PC-3 (cell line): ENCODE measurements at regions not wholly inside any gene's neighbourhood (a gene's known extent, or its start where the extent isn't known, plus 50 kb on each side); places are given as distances from the start of the nearest gene placed in this dataset.

Source experiments
- ATAC-seq: fragments of 200-7000 bp; cut with Tn5 transposase; 2 replicates; pipeline ENCODE4 v1.9.1; 2020; ENCODE audit warnings: mild to moderate bottlenecking, moderate library complexity
- BruUV-seq: library from RNA; stranded (reverse); fragments of 400-500 nt; replicated peaks from 2 replicates; lab custom pipeline; 2021; lab: Mats Ljungman, UMichigan
- CTCF ChIA-PET: fragments of 300-600 bp; sonication (Branson Sonifier 250); formaldehyde crosslinking; loops from one replicate; lab custom pipeline; 2022; ENCODE audit warnings: antibody characterized with exemption; lab: Charles Lee
- POLR2A ChIA-PET: fragments of 300-600 bp; sonication (Branson Sonifier 250); formaldehyde crosslinking; loops from one replicate; lab custom pipeline; 2022; ENCODE audit warnings: antibody characterized with exemption; ENCODE audit not compliant: unreplicated experiment; lab: Charles Lee
- DNase-seq: peaks from one replicate; pipeline ENCODE4 v3.0.0-alpha.2; 2015
- H2AFZ ChIP-seq: fragments of 300-600 bp; sonication (generic); 2 replicates; pipeline ENCODE4 v1.6.0; 2016; ENCODE audit warnings: antibody characterized with exemption, low read length
- H3F3A ChIP-seq: fragments of 300-600 bp; sonication (generic); one replicate; pipeline ENCODE4 v1.6.0; 2017; ENCODE audit warnings: antibody characterized with exemption, low read length, control low read depth, mild to moderate bottlenecking; ENCODE audit not compliant: unreplicated experiment
- H3K27ac ChIP-seq: fragments of 300-600 bp; sonication (generic); 2 replicates; pipeline ENCODE4 v1.5.1; 2016; ENCODE audit warnings: mild to moderate bottlenecking, low read length
- H3K27me3 ChIP-seq: fragments of 300-600 bp; sonication (generic); 2 replicates; pipeline ENCODE4 v1.6.1; 2016; ENCODE audit warnings: low read length, mixed read lengths
- H3K36me3 ChIP-seq: fragments of 300-600 bp; sonication (generic); 2 replicates; pipeline ENCODE4 v1.6.1; 2016; ENCODE audit warnings: low read depth, mixed run types, low read length, mixed read lengths
- H3K4me1 ChIP-seq: fragments of 300-600 bp; sonication (generic); 2 replicates; pipeline ENCODE4 v1.5.1; 2016; ENCODE audit warnings: low read length; ENCODE audit not compliant: insufficient read depth
- H3K4me2 ChIP-seq: fragments of 300-600 bp; sonication (generic); 2 replicates; pipeline ENCODE4 v1.6.0; 2016; ENCODE audit warnings: low read length
- H3K4me3 ChIP-seq: fragments of 300-600 bp; sonication (generic); 2 replicates; pipeline ENCODE4 v1.5.1; 2016; ENCODE audit warnings: mild to moderate bottlenecking, low read length, mixed read lengths
- H3K79me2 ChIP-seq: fragments of 300-600 bp; sonication (generic); 2 replicates; pipeline ENCODE4 v1.6.1; 2017; ENCODE audit warnings: low read length, mixed read lengths
- H3K9ac ChIP-seq: fragments of 300-600 bp; sonication (generic); 2 replicates; pipeline ENCODE4 v1.6.0; 2016; ENCODE audit warnings: mild to moderate bottlenecking, low read length
- H3K9me2 ChIP-seq: fragments of 300-600 bp; sonication (generic); replicated peaks from 2 replicates; pipeline ENCODE4 v1.6.1; 2016; ENCODE audit warnings: mixed run types, low read length, mixed read lengths
- H3K9me3 ChIP-seq: fragments of 300-600 bp; sonication (generic); 2 replicates; pipeline ENCODE4 v1.6.1; 2016; ENCODE audit warnings: low read length, mixed read lengths
- H4K20me1 ChIP-seq: fragments of 300-600 bp; sonication (generic); 2 replicates; pipeline ENCODE4 v1.6.1; 2016; ENCODE audit warnings: low read length, mixed read lengths
- EZH2 ChIP-seq: fragments of 300-600 bp; sonication (generic); IDR thresholded peaks from one replicate; pipeline ENCODE4 v1.6.1; 2017; ENCODE audit warnings: antibody characterized with exemption, mild to moderate bottlenecking, low read length; ENCODE audit not compliant: unreplicated experiment
- EZH2phosphoT487 ChIP-seq: fragments of 300-600 bp; sonication (generic); IDR thresholded peaks from 2 replicates; pipeline ENCODE4 v1.6.1; 2018; ENCODE audit warnings: mild to moderate bottlenecking, antibody characterized with exemption, low read length, borderline replicate concordance
- intact Hi-C: fragments of 100-400 bp; cut with micrococcal nuclease; formaldehyde crosslinking; loops from 2 replicates; pipeline ENCODE4 v1.9.0; 2023
- TF ChIP-seq, protein P1 (sequence below): fragments of 300-600 bp; sonication (generic); conservative IDR thresholded peaks from 2 replicates; pipeline ENCODE4 v1.5.1; 2017; ENCODE audit warnings: antibody characterized with exemption, low read depth, mild to moderate bottlenecking, low read length

DNA sequence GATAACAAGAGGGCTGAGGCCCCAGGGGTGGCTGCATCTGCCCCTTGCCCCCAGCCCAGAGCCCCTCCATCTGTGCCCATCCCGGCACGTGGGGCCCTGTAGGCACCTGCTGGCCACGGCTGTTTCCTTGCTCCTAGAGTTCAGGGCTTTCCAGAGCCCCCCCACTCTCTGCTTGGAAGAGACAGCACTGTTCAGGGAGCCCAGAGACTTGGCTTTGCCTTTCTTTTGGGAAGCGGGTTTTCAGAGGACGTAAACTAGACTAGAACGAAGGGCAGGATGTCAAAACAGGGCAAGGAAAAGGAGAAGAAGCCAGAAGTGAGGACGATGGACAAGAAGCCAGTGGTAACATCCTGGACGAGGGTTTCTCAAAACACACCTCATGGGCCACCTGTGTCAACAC, 163.3 kb upstream of the LHX5 start:
- Histone ChIP-seq H3K36me3 (no peaks in the 10 kb centered on the region), H4K20me1 (no peaks in the 10 kb centered on the region), H3K27me3 (peaks cover 50% of the 10 kb centered on the region), H3K4me2 (no peak overlapping the region), H3F3A (no peaks in the 10 kb centered on the region), H3K4me3 (no peak overlapping the region), H3K27ac (no peak overlapping the region), H3K4me1 (no peaks in the 10 kb centered on the region), H3K79me2 (no peaks in the 10 kb centered on the region), H3K9me2 (no peaks in the 10 kb centered on the region), H3K9me3 (no peaks in the 10 kb centered on the region), H2AFZ (no peak overlapping the region), H3K9ac (no peak overlapping the region)
- POLR2A ChIA-PET = no interaction called here
- CTCF ChIA-PET = no interaction called here
- BruUV-seq = no TSS peak
- no peak for DNase-seq
- TF ChIP-seq EZH2 (no peak), EZH2phosphoT487 (no peak)
- TF ChIP-seq, protein P1, sequence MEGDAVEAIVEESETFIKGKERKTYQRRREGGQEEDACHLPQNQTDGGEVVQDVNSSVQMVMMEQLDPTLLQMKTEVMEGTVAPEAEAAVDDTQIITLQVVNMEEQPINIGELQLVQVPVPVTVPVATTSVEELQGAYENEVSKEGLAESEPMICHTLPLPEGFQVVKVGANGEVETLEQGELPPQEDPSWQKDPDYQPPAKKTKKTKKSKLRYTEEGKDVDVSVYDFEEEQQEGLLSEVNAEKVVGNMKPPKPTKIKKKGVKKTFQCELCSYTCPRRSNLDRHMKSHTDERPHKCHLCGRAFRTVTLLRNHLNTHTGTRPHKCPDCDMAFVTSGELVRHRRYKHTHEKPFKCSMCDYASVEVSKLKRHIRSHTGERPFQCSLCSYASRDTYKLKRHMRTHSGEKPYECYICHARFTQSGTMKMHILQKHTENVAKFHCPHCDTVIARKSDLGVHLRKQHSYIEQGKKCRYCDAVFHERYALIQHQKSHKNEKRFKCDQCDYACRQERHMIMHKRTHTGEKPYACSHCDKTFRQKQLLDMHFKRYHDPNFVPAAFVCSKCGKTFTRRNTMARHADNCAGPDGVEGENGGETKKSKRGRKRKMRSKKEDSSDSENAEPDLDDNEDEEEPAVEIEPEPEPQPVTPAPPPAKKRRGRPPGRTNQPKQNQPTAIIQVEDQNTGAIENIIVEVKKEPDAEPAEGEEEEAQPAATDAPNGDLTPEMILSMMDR = no peak
- no peak for ATAC-seq
- intact Hi-C loops = no loop called here

DNA sequence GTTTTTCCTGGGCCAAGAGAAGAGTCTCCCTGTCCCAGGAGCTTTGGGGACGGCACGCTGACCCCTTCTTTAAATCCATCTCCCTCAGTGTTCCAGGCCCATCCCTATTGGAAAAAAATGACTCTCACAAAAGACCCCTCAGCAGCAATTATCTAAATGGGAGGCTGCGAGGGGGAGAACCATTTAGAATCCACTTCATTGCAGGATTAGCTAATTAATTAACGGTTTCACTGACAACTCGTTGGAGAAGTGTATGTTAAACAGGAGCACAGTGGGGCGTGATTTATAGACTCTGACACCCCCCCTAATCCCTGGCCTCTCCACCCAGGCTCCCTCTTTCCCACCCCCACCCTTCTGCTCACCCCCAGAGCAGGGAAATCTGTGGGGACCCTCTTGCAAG, 162.8 kb upstream of the LHX5 start:
- intact Hi-C loops = no loop called here
- no peaks in the 10 kb centered on the region for H3K36me3 ChIP-seq
- peaks cover 46% of the 10 kb centered on the region for H3K27me3 ChIP-seq
- no peaks in the 10 kb centered on the region for H3K4me1 ChIP-seq
- H3K79me2 ChIP-seq = no peaks in the 10 kb centered on the region
- BruUV-seq = no TSS peak
- no peak overlapping the region for H2AFZ ChIP-seq
- H3K9ac ChIP-seq = no peak overlapping the region
- no peaks in the 10 kb centered on the region for H4K20me1 ChIP-seq
- CTCF ChIA-PET = no interaction called here
- ATAC-seq (no peak), DNase-seq (no peak)
- no peaks in the 10 kb centered on the region for H3K9me3 ChIP-seq
- no peak overlapping the region for H3K27ac ChIP-seq
- TF ChIP-seq, protein P1 = no peak
- TF ChIP-seq EZH2 = no peak
- TF ChIP-seq EZH2phosphoT487 = no peak
- no peaks in the 10 kb centered on the region for H3F3A ChIP-seq
- POLR2A ChIA-PET = no interaction called here
- no peaks in the 10 kb centered on the region for H3K9me2 ChIP-seq
- H3K4me3 ChIP-seq = no peak overlapping the region
- H3K4me2 ChIP-seq = no peak overlapping the region

DNA sequence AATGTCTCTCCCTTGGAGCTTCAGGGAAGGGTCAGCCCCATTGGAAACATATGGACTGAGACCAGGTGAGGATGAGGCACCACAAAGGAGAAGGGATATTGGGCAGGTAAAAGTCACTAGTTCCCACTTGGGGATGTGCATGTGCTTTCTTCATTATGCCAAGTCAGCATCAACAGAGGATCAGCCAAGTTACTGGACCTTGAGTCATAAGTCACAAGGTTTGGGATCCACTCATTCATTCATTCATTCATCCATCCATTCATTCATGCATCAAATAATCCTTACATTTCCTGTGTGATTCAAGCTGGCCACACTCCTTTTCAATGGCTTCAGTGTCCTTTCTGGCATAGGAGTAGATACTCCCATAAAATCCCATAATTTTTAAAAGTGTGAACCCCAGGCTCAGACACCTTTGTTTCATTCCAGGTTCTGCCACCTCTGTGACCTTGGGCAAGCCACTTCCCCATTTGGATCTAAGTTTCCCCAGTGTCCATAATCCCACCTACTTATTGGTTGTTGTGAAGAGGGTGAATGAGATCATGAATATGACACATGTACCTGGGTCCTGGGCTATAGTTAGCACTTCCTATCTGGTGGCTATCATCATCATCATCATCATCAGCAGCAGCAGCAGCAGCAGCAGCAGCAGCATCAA, 162.1 kb upstream of the LHX5 start:
- H3K36me3 ChIP-seq = no peaks in the 10 kb centered on the region
- no peak for TF ChIP-seq EZH2phosphoT487
- TF ChIP-seq, protein P1 = no peak
- TF ChIP-seq EZH2 = no peak
- no peaks in the 10 kb centered on the region for H3F3A ChIP-seq
- H4K20me1 ChIP-seq = no peaks in the 10 kb centered on the region
- no peaks in the 10 kb centered on the region for H3K9me3 ChIP-seq
- CTCF ChIA-PET = no interaction called here
- ATAC-seq (no peak), DNase-seq (no peak)
- H3K27me3 ChIP-seq = peaks cover 40% of the 10 kb centered on the region
- no peaks in the 10 kb centered on the region for H3K9me2 ChIP-seq
- H2AFZ ChIP-seq = no peak overlapping the region
- H3K4me2 ChIP-seq = no peak overlapping the region
- no peak overlapping the region for H3K4me3 ChIP-seq
- no peaks in the 10 kb centered on the region for H3K4me1 ChIP-seq
- H3K79me2 ChIP-seq = no peaks in the 10 kb centered on the region
- H3K27ac ChIP-seq = no peak overlapping the region
- intact Hi-C loops = no loop called here
- H3K9ac ChIP-seq = no peak overlapping the region
- BruUV-seq = no TSS peak
- POLR2A ChIA-PET = no interaction called here
